ENCODE measurements at regions not wholly inside any gene's neighbourhood (a gene's known extent, or its start where the extent isn't known, plus 50 kb on each side); places are given as distances from the start of the nearest gene placed in this dataset.

DNA sequence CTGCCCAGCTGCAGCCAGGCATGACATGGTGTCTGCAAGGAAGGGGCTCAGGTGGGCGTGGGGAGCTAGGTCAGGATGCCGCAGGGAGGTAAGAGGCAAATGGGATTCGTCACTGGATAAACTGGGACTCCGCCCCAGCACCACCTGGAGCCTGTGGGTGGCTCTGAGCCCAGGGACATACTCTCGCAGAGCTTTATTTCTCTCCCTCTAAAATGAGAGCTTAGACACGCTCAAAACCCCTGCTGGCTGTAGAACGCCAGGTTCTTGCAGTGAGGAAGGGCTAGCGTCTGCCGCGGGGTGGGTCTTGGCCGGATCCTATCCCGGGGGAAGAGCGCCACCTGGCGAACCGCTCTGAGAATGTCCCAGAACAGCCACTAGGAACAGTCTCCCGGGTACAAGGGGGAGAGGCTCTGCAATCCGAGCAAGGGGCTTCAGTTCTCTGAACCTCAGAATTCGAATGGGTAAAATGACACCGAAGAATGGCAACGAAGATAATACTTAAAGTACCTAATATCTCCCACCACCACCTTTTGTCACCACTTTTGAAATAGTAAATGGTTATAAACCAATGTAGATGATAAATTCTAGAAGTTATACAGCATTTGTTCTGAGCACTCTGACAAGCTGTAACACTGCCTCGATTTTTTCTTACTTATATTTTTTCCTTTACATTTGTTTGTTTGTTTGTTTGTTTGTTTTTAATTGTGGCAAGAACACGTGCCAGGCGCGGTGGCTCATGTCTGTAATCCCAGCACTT lies 53.2 kb upstream of the SRGAP3 start:
- TF ChIP-seq, protein P1, sequence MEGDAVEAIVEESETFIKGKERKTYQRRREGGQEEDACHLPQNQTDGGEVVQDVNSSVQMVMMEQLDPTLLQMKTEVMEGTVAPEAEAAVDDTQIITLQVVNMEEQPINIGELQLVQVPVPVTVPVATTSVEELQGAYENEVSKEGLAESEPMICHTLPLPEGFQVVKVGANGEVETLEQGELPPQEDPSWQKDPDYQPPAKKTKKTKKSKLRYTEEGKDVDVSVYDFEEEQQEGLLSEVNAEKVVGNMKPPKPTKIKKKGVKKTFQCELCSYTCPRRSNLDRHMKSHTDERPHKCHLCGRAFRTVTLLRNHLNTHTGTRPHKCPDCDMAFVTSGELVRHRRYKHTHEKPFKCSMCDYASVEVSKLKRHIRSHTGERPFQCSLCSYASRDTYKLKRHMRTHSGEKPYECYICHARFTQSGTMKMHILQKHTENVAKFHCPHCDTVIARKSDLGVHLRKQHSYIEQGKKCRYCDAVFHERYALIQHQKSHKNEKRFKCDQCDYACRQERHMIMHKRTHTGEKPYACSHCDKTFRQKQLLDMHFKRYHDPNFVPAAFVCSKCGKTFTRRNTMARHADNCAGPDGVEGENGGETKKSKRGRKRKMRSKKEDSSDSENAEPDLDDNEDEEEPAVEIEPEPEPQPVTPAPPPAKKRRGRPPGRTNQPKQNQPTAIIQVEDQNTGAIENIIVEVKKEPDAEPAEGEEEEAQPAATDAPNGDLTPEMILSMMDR (IDR thresholded peaks at IDR 0.05; ENCODE audit: poor library complexity): peak; percentile 93
- TF ChIP-seq EZH2 (IDR thresholded peaks at IDR 0.05; ENCODE audit: borderline replicate concordance): no peak

Data from hepatocyte (in vitro differentiated cells).